ENCODE measurements at regions not wholly inside any gene's neighbourhood (a gene's known extent, or its start where the extent isn't known, plus 50 kb on each side); places are given as distances from the start of the nearest gene placed in this dataset.

DNA sequence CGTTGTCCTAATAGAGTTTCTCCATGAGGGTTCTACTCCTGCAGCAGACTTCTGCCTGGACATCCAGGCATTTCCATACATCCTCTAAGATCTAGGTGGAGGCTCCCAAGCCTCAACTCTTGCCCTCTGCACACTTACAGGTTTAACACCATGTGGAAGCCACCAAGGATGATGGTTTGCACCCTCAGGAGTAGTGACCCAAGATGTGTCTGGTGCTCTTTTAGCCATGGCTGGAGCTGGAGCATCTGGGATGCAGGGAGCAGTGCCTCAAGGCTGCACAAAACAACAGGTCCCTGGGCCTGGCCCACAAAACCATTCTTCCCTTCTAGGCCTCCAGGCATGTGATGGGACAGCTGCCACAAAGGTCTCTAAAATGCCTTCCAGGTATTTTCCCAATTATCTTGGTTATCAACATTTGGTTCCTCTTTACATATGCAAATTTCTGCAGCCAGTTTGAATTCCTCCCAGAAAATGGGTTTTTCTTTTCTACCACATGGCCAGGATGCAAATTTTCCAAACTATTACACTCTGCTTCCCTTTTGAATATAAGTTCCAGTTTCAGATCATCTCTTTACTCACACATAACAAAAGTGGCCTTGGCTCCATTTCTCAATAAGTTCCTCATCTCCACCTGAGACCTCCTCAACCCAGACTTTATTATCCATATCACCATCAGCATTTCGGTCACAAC lies 69.5 kb upstream of the GNAZ start:
- peak in 2 of 4 experiments; percentile 8 to 22 for DNase-seq

DNA sequence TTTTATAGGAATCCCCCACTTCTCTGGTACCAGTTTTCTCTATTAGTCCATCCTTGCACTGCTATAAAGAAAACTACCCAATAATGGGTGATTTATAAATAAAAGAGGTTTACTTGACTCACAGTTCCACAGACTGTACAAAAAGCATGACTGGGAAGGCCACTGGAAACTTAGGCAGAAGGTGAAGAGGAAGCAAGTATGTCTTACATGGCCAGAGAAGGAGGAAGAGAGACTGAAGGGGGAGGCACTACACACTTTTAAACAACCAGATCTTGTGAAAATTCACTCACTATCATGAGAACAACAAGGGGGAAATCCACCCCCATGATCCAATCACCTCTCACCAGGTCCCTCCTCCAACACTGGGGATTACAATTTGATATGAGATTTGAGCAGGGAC lies 68.9 kb upstream of the GNAZ start:
- DNase-seq: peak; percentile 5 to 42 (median 35)

DNA sequence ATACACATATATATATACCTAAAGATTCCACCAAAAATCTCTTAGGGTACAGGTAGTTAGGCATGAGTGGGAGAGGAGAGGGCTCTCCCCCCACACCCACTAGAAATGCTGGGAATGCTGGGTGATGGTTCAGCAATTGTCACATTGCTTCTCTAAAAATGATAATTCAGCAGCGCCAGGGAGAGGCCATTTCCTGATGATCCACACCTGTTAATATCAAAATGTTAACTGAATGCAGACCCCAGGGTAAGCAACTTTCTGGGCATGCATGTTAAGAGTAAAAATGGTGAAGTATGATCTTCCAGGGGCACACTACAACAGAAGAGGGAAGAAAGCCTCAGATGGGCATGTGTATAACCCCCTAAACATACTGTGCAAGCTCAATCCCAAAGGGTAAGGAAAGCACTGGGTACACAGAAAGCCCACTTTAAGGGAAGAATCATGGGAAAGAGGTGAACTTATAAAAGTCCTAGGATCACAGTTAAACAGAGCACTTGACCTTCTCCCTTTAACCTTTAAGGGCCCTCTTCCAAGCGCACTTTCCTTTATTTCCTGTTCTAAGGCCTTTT lies 67.6 kb upstream of the GNAZ start:
- DNase-seq: no peak

DNA sequence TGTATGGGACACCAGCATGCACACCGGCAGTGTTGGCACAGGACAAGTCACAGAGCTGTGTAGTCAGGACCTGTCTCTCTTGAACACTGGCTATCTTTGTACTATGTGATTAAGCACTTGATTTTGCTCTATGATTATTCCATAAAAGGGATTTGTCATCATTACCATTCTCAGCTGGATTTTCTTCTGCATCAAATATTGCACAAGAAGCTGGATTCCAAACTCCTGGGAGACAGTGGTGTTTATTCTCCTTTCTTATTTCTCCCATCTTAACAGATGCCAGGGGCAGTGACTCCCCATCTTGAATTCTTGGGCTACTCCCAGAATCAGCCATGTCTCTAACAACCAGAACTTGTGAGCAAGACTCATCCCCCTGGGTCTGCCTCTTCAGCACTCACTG lies 62.5 kb upstream of the GNAZ start:
- no peak for DNase-seq

DNA sequence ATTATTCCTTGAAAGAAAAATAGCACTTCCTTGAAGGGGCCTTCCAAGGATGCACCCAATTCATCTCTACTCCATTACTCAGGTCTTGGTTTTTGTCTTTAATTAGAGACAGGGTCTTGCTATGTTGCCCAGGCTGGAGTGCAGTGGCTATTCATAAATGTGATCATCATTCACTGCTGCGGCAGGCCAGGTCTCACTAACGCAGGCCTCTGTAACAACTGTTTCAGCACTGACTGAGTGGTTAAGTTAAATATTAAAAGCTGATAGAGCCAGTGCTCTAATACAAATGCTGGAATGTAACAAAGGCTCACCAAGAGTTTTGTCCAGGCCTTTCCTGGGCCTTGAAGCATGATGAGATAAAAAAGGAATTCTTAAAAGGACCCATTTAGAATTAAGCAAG lies 61.4 kb upstream of the GNAZ start:
- no peak for DNase-seq

Measured in suppressor macrophage (primary cell).